Lung (tissue), 11 donors: ENCODE measurements at regions not wholly inside any gene's neighbourhood (a gene's known extent, or its start where the extent isn't known, plus 50 kb on each side); places are given as distances from the start of the nearest gene placed in this dataset.
A peak's percentile ranks its signal among the peaks of the same experiment; 100 is the strongest.

Source experiments
- ATAC-seq: fragments of 200-7000 bp; cut with Tn5 transposase; one replicate; pipeline ENCODE4 v1.9.1; 2020; ENCODE audit warnings: moderate number of reproducible peaks; ENCODE audit not compliant: insufficient read depth, low FRiP score
- DNase-seq, 3 donors: peaks; one replicate each; pipeline ENCODE4 v3.0.0-alpha.2; 2013 to 2017
- H3K27ac ChIP-seq, 2 donors: one replicate each; pipeline ENCODE4 v1.5.1; 2013; ENCODE audit warnings: mild to moderate bottlenecking in 2 of 2, moderate library complexity in 2 of 2, control low read depth in 1 of 2, inconsistent platforms in 1 of 2, low read depth in 1 of 2, low read length in 1 of 2
- H3K27me3 ChIP-seq, 3 donors: one replicate each; pipeline ENCODE4 v1.5.1; 2013; ENCODE audit warnings: low read length in 2 of 3; ENCODE audit not compliant: control insufficient read depth in 3 of 3, insufficient read depth in 3 of 3
- H3K36me3 ChIP-seq, 4 donors: one replicate each; pipeline ENCODE4 v1.5.1; 2013; ENCODE audit warnings: low read length in 4 of 4, mild to moderate bottlenecking in 1 of 4, moderate library complexity in 1 of 4; ENCODE audit not compliant: control insufficient read depth in 4 of 4, insufficient read depth in 4 of 4
- H3K4me1 ChIP-seq, 5 donors: one replicate each; pipeline ENCODE4 v1.5.1; 2013; ENCODE audit warnings: low read length in 5 of 5, mild to moderate bottlenecking in 2 of 5, moderate library complexity in 1 of 5; ENCODE audit not compliant: control insufficient read depth in 5 of 5, insufficient read depth in 5 of 5
- H3K4me3 ChIP-seq: one replicate; pipeline ENCODE4 v1.5.1; 2013; ENCODE audit warnings: mild to moderate bottlenecking, control low read depth, moderate library complexity
- H3K9ac ChIP-seq, 2 donors: one replicate each; pipeline ENCODE4 v1.5.1; 2013; ENCODE audit warnings: low read length in 2 of 2, control low read depth in 1 of 2; ENCODE audit not compliant: insufficient read depth in 1 of 2
- H3K9me3 ChIP-seq, 4 donors: one replicate each; pipeline ENCODE4 v1.5.1; 2013; ENCODE audit warnings: low read length in 3 of 4, mild to moderate bottlenecking in 1 of 4, moderate library complexity in 1 of 4; ENCODE audit not compliant: control insufficient read depth in 4 of 4, insufficient read depth in 3 of 4
- CTCF ChIP-seq: IDR thresholded peaks from 2 replicates; pipeline ENCODE4 v1.5.1; 2012; ENCODE audit warnings: mild to moderate bottlenecking; ENCODE audit errors: control extremely low read depth, extremely low read depth
- WGBS, 2 donors: extraction: QIAGEN DNeasy Blood & Tissue Kit; methylation state at CpG; one replicate each; pipeline ENCODE4 v1.1.7; 2013; 5-methylcytosine and 5-hydroxymethylcytosine counted together
- donor health status: control.
- donor health status: control.
- donor health status: Bipolar disorder and iron deficiency.
- donor health status: healthy.
- donor health status: DM: yes; HTN: yes; CAD: no.

GRCh38 chr2:180325416-180326120 is 318.5 kb upstream of the CWC22 start:
- TF ChIP-seq CTCF = no peak
- Histone ChIP-seq H3K27ac (no peak overlapping the region), H3K9me3 (peaks cover 0 to 3% (median 0%) of the 10 kb centered on the region in 4 donors), H3K4me1 (peaks cover 0 to 9% (median 0%) of the 10 kb centered on the region in 5 donors), H3K27me3 (no peaks in the 10 kb centered on the region), H3K4me3 (no peak overlapping the region), H3K36me3 (no peaks in the 10 kb centered on the region), H3K9ac (no peak overlapping the region)
- DNase-seq (peak in 2 of 3 donors; percentile 84 to 85), ATAC-seq (no peak)
- WGBS, 2 donors = 76 to 83% methylated on average over 2 of the region's 2 CpGs

- no peak overlapping the region for H3K4me3 ChIP-seq
- TF ChIP-seq CTCF = no peak
- H3K4me1 ChIP-seq = peaks cover 0 to 9% (median 0%) of the 10 kb centered on the region in 5 donors
- DNase-seq (no peak), ATAC-seq (no peak)
- H3K27me3 ChIP-seq = no peaks in the 10 kb centered on the region
- H3K9me3 ChIP-seq = peaks cover 0 to 3% (median 0%) of the 10 kb centered on the region in 4 donors
- H3K27ac ChIP-seq = no peak overlapping the region
- no peak overlapping the region for H3K9ac ChIP-seq
- H3K36me3 ChIP-seq = no peaks in the 10 kb centered on the region
These were observed 317.1 kb upstream of the CWC22 start for GRCh38 chr2:180324182-180324581.

- Histone ChIP-seq H3K4me3 (no peak overlapping the region), H3K9ac (no peak overlapping the region), H3K27ac (no peak overlapping the region), H3K4me1 (peaks cover 0 to 9% (median 0%) of the 10 kb centered on the region in 5 donors), H3K27me3 (no peaks in the 10 kb centered on the region), H3K36me3 (no peaks in the 10 kb centered on the region), H3K9me3 (no peaks in the 10 kb centered on the region)
- TF ChIP-seq CTCF = no peak
- DNase-seq = no peak
- no peak for ATAC-seq
These were observed 315.7 kb upstream of the CWC22 start for GRCh38 chr2:180322781-180323180.
